GM12878 (cell line): ENCODE measurements at regions not wholly inside any gene's neighbourhood (a gene's known extent, or its start where the extent isn't known, plus 50 kb on each side); places are given as distances from the start of the nearest gene placed in this dataset.

Experiments
- ATAC-seq: fragments of 200-7000 bp; cut with Tn5 transposase; 3 replicates; pipeline ENCODE4 v1.9.1; 2020; ENCODE audit warnings: mild to moderate bottlenecking, moderate library complexity
- BruUV-seq: library from RNA; stranded (reverse); fragments of 400-500 nt; replicated peaks from 2 replicates; lab custom pipeline; 2021; lab: Mats Ljungman, UMichigan
- CTCF ChIA-PET: fragments of 300-600 bp; sonication (Branson Sonifier 250); formaldehyde crosslinking; extraction: SDS; loops from one replicate; lab custom pipeline; 2021; ENCODE audit warnings: inconsistent platforms; lab: Yijun Ruan, JAX
- POLR2A ChIA-PET: fragments of 350-600 bp; formaldehyde crosslinking; extraction: SDS; loops from one replicate; lab custom pipeline; 2021; ENCODE audit warnings: inconsistent platforms; lab: Charles Lee
- RAD21 ChIA-PET: fragments of 300-600 bp; sonication (Branson Sonifier 250); formaldehyde crosslinking; loops from one replicate; lab custom pipeline; 2023; ENCODE audit warnings: antibody characterized with exemption; ENCODE audit not compliant: unreplicated experiment; lab: Charles Lee
- SMC1A ChIA-PET: fragments of 300-600 bp; sonication (Branson Sonifier 250); formaldehyde crosslinking; loops from one replicate; lab custom pipeline; 2023; ENCODE audit not compliant: unreplicated experiment, uncharacterized antibody; lab: Charles Lee
- DNase-seq: peaks from one replicate; pipeline ENCODE4 v3.0.0-alpha.2; 2011; ENCODE audit warnings: low read depth, low spot score
- FAIRE-seq: peaks from 3 replicates; lab custom pipeline; 2011; peaks lifted over from hg19 to GRCh38; lab: Jason Lieb, UNC
- H2AFZ ChIP-seq: 2 replicates; pipeline ENCODE4 v1.6.0; 2011; ENCODE audit warnings: low read depth, low read length, control low read depth; ENCODE audit not compliant: control insufficient read depth
- H3K27ac ChIP-seq: 2 replicates; pipeline ENCODE4 v1.5.1; 2011; ENCODE audit warnings: control low read depth; ENCODE audit not compliant: control insufficient read depth, insufficient read depth
- H3K27me3 ChIP-seq, 2 experiments: replicated peaks in 1 of 2; 2 replicates each; pipeline versions ENCODE4 v1.6.0 to v1.6.1; 2011; ENCODE audit warnings: low read length in 1 of 2; ENCODE audit not compliant: control insufficient read depth in 2 of 2, insufficient read depth in 2 of 2
- H3K36me3 ChIP-seq, 2 experiments: 2 replicates each; pipeline ENCODE4 v1.5.1; 2011; ENCODE audit warnings: low read length in 1 of 2; ENCODE audit not compliant: control insufficient read depth in 2 of 2, insufficient read depth in 2 of 2
- H3K4me1 ChIP-seq: 2 replicates; pipeline ENCODE4 v1.6.1; 2011; ENCODE audit warnings: mild to moderate bottlenecking, low read length, moderate library complexity, mixed read lengths; ENCODE audit not compliant: control insufficient read depth, insufficient read depth
- H3K4me2 ChIP-seq: 2 replicates; pipeline ENCODE4 v1.6.0; 2011; ENCODE audit warnings: control low read depth; ENCODE audit not compliant: control insufficient read depth, insufficient read depth
- H3K4me3 ChIP-seq: fragments of 200-600 bp; sonication (generic); 2 replicates; pipeline ENCODE4 v1.5.1; 2016
- H3K79me2 ChIP-seq: 2 replicates; pipeline ENCODE4 v1.6.0; 2011; ENCODE audit warnings: low read length; ENCODE audit not compliant: control insufficient read depth, insufficient read depth
- H3K9ac ChIP-seq: 2 replicates; pipeline ENCODE4 v1.8.0; 2011; ENCODE audit warnings: low read length, control low read depth, mixed read lengths; ENCODE audit not compliant: control insufficient read depth, insufficient read depth
- H3K9me3 ChIP-seq: replicated peaks from 3 replicates; pipeline ENCODE4 v1.5.1; 2011; ENCODE audit warnings: mild to moderate bottlenecking, low read length; ENCODE audit not compliant: control insufficient read depth, insufficient read depth
- H4K20me1 ChIP-seq: 2 replicates; pipeline ENCODE4 v1.6.0; 2011; ENCODE audit not compliant: control insufficient read depth, insufficient read depth
- ASH2L ChIP-seq: fragments of 300-600, 200-600 bp; sonication (generic); IDR thresholded peaks from 2 replicates; pipeline ENCODE4 v1.6.1; 2017; ENCODE audit warnings: low read depth, mild to moderate bottlenecking, borderline replicate concordance
- CBX5 ChIP-seq: sonication (generic); IDR thresholded peaks from 2 replicates; pipeline ENCODE4 v1.6.1; 2016; ENCODE audit warnings: low read depth, moderate library complexity, mild to moderate bottlenecking, inconsistent platforms
- HDAC2 ChIP-seq: fragments of 200-600 bp; sonication (generic); IDR thresholded peaks from 2 replicates; pipeline ENCODE4 v1.6.1; 2017
- KDM1A ChIP-seq: fragments of 200-600 bp; sonication (generic); IDR thresholded peaks from 2 replicates; pipeline ENCODE4 v1.6.1; 2016; ENCODE audit warnings: borderline replicate concordance
- MTA3 ChIP-seq: IDR thresholded peaks from 2 replicates; pipeline ENCODE4 v1.6.1; 2012; ENCODE audit warnings: low read length, inconsistent platforms, borderline replicate concordance
- NFYB ChIP-seq: IDR thresholded peaks from 2 replicates; pipeline ENCODE4 v1.6.1; 2011; ENCODE audit warnings: low read depth, mild to moderate bottlenecking, low read length, improper control_type of control experiment, moderate library complexity; ENCODE audit not compliant: insufficient read depth
- NKRF ChIP-seq: fragments of 450-650 bp; conservative IDR thresholded peaks from 2 replicates; pipeline ENCODE4 v1.6.1; 2017; ENCODE audit warnings: mild to moderate bottlenecking, moderate library complexity
- NR2C1 ChIP-seq: fragments of 450-650 bp; IDR thresholded peaks from 2 replicates; pipeline ENCODE4 v1.6.1; 2017; ENCODE audit warnings: antibody characterized with exemption, mild to moderate bottlenecking, moderate library complexity
- POLR2A ChIP-seq: IDR thresholded peaks from 2 replicates; pipeline ENCODE4 v1.6.1; 2011; ENCODE audit warnings: low read depth, mild to moderate bottlenecking, low read length
- RAD21 ChIP-seq: IDR thresholded peaks from 2 replicates; pipeline ENCODE4 v1.6.1; 2011; ENCODE audit warnings: mild to moderate bottlenecking, low read depth, low read length, moderate library complexity; ENCODE audit not compliant: insufficient read depth
- STAT1 ChIP-seq: fragments of 450-650 bp; conservative IDR thresholded peaks from 2 replicates; pipeline ENCODE4 v1.6.1; 2014; ENCODE audit warnings: antibody characterized with exemption, mild to moderate bottlenecking
- YBX1 ChIP-seq: fragments of 450-650 bp; IDR thresholded peaks from 2 replicates; pipeline ENCODE4 v1.6.1; 2016; ENCODE audit warnings: antibody characterized with exemption
- ZNF384 ChIP-seq: IDR thresholded peaks from 2 replicates; pipeline ENCODE4 v1.6.1; 2012; ENCODE audit warnings: low read depth, mild to moderate bottlenecking, low read length, improper control_type of control experiment, borderline replicate concordance
- WGBS: methylation state at CpG from one replicate; pipeline ENCODE4 v1.1.6; 2016; ENCODE audit warnings: low lambda C conversion rate; ENCODE audit not compliant: insufficient replicate concordance, insufficient coverage; ENCODE audit errors: missing lambda C conversion rate; 5-methylcytosine and 5-hydroxymethylcytosine counted together
- in situ Hi-C: fragments of 300-500 bp; cut with MboI; formaldehyde crosslinking; loops from 9 replicates; pipeline ENCODE4 v1.14.3; 2018; ENCODE audit warnings: mixed read lengths
- intact Hi-C: fragments of 100-400 bp; cut with micrococcal nuclease; formaldehyde crosslinking; loops from one replicate; pipeline ENCODE4 v1.14.2; 2022; ENCODE audit not compliant: unreplicated experiment
- TF ChIP-seq, protein P1 (sequence below): IDR thresholded peaks from 2 replicates; pipeline ENCODE4 v1.6.1; 2011; ENCODE audit warnings: borderline replicate concordance, low read depth, mild to moderate bottlenecking, moderate library complexity, mixed read lengths, low read length; ENCODE audit not compliant: insufficient read depth; ENCODE audit errors: extremely low read length
- TF ChIP-seq, protein P2 (sequence below): fragments of 450-650 bp; IDR thresholded peaks from 2 replicates; pipeline ENCODE4 v1.6.1; 2016; ENCODE audit warnings: mild to moderate bottlenecking
- TF ChIP-seq, protein P3 (sequence below): fragments of 450-650 bp; IDR thresholded peaks from 2 replicates; pipeline ENCODE4 v1.6.1; 2017; ENCODE audit warnings: borderline replicate concordance

DNA sequence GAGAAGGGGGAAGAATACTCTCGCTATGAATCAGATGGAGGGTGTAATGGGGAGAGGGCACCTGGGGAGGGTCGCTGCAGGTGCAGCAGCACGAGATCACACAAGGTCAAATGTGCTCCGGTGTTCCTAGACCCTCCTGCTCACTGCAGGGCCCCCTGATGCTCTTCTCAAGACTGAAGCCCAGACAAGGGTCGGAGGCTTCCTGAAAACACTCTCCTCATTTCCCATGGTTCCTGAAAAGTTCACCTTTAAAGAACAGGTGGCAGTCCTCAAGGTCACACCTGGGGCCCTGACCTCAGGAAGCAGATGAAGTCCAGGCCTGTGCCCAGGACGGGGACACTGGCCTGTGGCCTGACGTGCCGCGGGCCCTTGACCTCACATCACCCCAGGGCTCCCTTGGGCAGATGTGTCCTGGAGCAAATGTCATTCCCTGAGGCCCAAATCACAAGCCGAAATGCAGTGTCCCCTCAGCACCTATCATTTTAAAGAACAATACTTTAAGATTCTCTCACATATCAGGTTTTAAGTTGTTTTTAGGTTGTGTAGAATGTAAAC is 289.8 kb downstream of the GLRX3 start (continued):
- TF ChIP-seq, protein P1, sequence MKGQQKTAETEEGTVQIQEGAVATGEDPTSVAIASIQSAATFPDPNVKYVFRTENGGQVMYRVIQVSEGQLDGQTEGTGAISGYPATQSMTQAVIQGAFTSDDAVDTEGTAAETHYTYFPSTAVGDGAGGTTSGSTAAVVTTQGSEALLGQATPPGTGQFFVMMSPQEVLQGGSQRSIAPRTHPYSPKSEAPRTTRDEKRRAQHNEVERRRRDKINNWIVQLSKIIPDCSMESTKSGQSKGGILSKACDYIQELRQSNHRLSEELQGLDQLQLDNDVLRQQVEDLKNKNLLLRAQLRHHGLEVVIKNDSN, result no peak
- no peak for TF ChIP-seq ASH2L
- TF ChIP-seq HDAC2, result no peak
- no peak for TF ChIP-seq NFYB
- TF ChIP-seq NKRF, result no peak

GRCh38 chr10:130427216-130427722 is 291.1 kb downstream of the GLRX3 start:
- Histone ChIP-seq H4K20me1 (no peaks in the 10 kb centered on the region), H3K27me3 (no peaks in the 10 kb centered on the region), H2AFZ (no peak overlapping the region), H3K27ac (no peak overlapping the region), H3K36me3 (no peaks in the 10 kb centered on the region), H3K4me3 (no peak overlapping the region), H3K4me2 (no peak overlapping the region), H3K9me3 (no peaks in the 10 kb centered on the region), H3K9ac (no peak overlapping the region), H3K79me2 (no peaks in the 10 kb centered on the region), H3K4me1 (no peaks in the 10 kb centered on the region)
- in situ Hi-C loops (no loop called here), intact Hi-C loops (no loop called here)
- BruUV-seq, result no TSS peak
- ChIA-PET RAD21 (no interaction called here), POLR2A (interaction anchor here (0.6 kb wide), 1 partner anchor 29 kb away, joined by 5 read pairs; no protein-coding TSS in a partner anchor), SMC1A (no interaction called here), CTCF (no interaction called here)
- FAIRE-seq (no peak), ATAC-seq (no peak), DNase-seq (no peak)
- 6% methylated on average over 4 of the region's 4 CpGs for WGBS
- no peak for TF ChIP-seq KDM1A
- TF ChIP-seq, protein P2, sequence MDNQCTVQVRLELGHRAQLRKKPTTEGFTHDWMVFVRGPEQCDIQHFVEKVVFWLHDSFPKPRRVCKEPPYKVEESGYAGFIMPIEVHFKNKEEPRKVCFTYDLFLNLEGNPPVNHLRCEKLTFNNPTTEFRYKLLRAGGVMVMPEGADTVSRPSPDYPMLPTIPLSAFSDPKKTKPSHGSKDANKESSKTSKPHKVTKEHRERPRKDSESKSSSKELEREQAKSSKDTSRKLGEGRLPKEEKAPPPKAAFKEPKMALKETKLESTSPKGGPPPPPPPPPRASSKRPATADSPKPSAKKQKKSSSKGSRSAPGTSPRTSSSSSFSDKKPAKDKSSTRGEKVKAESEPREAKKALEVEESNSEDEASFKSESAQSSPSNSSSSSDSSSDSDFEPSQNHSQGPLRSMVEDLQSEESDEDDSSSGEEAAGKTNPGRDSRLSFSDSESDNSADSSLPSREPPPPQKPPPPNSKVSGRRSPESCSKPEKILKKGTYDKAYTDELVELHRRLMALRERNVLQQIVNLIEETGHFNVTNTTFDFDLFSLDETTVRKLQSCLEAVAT, result no peak
- TF ChIP-seq ZNF384, result no peak
- TF ChIP-seq YBX1, result no peak
- no peak for TF ChIP-seq NR2C1
- no peak for TF ChIP-seq POLR2A
- TF ChIP-seq, protein P1, result no peak
- TF ChIP-seq, protein P3, sequence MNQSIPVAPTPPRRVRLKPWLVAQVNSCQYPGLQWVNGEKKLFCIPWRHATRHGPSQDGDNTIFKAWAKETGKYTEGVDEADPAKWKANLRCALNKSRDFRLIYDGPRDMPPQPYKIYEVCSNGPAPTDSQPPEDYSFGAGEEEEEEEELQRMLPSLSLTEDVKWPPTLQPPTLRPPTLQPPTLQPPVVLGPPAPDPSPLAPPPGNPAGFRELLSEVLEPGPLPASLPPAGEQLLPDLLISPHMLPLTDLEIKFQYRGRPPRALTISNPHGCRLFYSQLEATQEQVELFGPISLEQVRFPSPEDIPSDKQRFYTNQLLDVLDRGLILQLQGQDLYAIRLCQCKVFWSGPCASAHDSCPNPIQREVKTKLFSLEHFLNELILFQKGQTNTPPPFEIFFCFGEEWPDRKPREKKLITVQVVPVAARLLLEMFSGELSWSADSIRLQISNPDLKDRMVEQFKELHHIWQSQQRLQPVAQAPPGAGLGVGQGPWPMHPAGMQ, result no peak
- TF ChIP-seq MTA3, result no peak
- TF ChIP-seq STAT1, result no peak
- no peak for TF ChIP-seq RAD21
- TF ChIP-seq CBX5, result no peak
